UCSD-AML1 (cell line): ENCODE measurements at regions not wholly inside any gene's neighbourhood (a gene's known extent, or its start where the extent isn't known, plus 50 kb on each side); places are given as distances from the start of the nearest gene placed in this dataset.

ENCODE experiments used
- DNase-seq: peaks from one replicate; lab custom pipeline; 2025; ENCODE audit not compliant: unreplicated experiment; lab: John Stamatoyannopoulos, UW

DNA sequence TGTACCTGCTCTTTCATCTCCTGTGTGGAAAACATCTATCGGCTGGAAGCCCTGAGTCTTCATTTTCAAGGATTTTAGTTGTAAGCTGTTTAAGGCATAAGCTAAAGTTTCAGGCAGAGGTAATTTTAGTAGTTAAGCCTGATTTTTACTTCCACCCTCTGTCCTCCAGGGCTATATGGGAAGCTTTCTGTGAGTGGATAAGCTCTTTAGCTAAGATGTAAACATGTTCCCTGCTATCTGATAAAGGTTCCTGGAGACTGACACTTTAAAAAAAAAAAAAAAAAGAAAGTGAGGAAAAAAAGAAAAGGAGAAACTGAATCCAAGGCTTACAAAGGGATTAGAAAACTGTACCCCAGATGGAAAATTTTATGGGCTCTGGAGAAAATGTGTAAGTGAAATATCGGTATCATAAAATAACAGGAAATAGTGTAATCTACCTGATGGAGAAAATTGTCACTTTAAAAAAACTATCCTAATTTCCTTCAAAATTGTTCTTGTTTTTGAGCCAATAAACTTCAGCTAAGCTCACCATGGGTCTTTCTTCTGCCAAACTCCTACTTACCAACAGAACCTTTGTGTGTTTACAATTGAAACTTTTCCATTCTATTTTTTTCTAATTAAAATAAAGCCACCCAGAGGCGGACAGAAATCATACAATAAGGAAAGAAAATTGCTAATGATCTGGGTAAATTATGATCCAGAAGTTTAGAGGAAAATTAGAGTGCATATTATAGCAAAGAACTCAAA is 180.5 kb downstream of the TGFB2 start:
- no peak for DNase-seq

DNA sequence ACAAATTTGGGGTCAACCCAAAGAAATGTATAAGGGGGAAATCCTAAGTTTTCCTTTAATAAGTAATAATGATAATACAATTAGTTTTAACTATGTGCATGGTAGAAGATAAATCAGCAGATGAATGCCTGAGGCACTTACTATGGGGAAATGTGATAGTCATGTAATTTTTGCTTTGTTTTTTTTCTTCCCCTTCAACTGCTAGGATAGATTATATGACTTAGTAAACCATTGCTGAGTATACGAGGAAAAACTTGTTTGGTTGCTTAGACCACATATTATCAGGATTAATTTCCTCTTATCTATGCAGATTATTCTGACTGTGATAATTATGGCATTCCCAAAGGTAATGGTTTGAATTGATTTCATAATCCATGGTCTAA is 181.1 kb downstream of the TGFB2 start:
- DNase-seq = no peak

DNA sequence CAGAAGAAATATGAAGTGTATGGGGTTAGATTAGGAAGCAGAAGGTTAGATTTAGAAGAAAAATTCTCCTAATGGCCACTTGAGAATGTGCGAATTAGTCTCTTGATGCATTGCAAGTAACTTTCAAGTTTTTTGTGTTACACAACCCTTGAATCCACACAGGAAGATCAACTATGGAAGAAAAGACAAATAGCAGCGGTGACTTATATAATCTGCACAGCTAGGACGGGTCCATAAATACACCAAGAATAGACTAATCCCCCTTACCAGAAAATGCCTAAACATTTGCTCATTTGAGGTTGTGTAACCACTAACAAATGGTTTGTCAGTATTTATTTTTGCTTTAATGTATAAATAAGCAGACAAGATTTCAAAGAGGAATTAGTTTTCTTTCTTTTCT is 182.6 kb downstream of the TGFB2 start:
- no peak for DNase-seq

DNA sequence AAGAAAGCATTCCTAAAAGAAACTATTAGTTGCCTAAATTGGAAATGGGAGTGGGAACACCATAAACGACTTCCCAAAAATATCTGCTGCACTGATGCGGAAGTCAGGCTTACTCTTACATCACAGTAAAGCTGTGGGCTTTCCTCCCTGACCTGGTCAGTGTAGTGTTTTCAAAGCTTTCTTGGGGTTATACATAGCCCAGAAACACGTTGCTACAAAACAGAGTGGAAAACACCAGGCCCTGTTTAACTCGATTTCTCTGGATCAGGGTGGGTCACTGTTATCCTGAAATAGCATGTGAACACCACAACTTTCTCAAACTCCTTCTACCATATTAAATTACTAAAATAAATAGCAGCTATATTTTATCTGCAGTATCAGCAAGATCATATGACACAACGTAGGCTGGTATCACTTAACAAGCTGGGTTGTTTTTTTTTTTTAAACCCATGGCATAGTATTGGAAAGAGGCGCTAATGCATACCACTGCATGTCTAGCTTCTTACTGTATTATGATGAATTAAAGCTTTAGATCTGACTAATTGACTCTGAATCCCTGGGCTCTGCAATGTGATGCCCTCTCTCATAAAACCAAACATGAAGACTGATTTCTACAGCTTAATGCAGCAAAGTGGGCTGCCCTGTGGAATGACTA is 184.6 kb downstream of the TGFB2 start:
- no peak for DNase-seq

DNA sequence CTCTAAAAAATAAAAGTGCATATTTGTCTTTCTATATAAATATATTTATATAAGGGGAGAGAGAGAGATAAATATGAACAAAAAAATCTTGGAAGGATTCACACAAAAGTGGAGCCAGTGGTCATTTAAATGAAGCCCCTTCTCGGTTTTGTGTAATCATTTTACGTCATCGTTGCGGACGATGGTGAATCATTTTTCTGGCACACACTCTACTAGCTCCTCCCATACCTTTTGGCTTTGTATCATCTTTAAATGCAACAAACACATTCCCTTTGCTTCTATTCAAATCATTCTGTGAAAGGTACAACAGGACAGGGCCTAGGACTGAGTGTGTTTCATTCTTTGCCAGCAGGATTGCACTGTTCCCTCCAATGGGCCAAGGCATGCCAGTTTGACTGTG is 186.8 kb downstream of the TGFB2 start:
- DNase-seq = no peak

DNA sequence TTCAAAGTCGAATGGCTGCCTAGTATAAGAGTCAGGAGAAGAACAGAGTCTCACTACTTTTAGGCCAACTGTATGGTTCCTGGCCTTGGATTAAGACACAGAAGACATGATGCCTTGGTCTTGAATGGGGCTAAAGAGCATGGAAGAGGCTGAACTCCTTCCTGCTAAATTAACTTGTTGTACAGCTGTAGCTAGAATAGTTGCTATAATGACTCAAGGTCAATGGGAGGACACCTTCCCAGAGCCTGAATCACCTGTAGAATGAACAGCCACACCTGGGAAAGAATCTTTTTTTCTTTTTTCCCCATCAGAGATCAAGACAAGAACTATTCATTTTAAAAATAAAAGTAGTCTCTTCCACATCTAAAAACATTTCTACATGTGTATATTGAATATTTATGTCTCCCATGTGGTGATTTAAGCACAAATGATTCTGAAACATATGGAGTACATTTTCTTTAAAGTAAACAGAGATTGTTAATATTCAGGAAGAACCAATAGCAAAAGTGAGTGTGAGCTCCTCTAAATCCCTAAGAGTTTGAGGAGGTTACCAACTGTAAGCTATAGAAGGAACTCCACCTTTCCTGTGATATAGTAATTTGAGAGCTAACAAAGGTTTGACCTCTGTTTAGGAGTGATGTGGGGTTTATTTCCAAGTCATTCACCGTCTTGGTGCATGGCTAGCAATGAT is 191.3 kb downstream of the TGFB2 start:
- DNase-seq = no peak

DNA sequence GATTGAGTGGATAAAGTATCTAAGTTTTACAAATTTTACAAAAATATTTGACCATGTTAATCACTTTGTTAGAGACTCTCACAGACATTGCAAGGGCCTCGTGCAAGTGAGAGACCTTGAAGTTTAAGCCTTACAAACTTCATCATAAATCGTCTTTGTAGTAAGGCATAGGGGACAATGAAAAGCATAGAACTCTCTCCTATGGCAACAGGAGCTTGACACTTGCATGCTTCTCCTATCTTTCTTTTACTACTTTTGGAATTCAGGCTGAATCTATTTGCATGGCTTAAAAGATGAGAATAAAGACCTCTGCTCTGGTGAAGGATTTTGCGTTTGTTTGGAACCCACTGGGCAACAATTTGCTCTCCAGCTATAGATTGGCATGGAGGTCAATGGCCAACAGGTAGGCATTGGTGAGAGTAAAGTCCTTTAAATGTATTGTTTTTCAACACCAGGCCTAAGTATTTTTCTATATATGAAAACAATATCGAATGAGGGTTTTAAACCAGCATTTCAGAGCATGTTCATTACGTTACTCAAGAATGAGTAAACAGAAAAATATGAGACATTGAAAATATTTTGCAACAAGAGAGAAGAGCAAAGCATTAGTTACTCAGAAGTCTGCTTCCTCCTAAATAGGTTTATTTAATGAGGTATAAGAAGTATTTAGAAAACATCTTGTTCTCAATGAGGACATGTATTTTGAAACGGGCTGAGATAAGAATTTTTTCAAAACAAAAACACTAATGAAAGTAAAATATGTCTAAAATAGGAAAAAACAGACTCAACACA is 192.2 kb downstream of the TGFB2 start:
- no peak for DNase-seq

DNA sequence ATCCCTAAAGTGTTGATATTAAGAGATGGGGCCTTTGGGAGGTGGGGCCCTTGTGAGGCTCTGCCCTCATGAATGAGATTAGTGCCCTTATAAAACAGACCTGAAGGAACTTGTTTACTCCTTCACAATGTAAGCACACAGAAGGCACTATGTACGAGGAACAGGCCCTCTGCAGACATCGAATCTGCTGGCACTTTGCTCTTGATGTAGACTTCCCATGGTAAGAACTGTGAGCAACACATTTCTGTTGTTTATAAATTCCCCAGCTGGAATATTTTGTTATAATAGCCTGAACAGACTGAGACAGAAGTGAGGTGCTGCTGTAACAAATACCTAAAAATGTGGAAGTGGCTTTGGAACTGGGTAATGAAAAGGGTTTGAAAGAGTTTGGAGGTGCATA is 193.2 kb downstream of the TGFB2 start:
- no peak for DNase-seq

DNA sequence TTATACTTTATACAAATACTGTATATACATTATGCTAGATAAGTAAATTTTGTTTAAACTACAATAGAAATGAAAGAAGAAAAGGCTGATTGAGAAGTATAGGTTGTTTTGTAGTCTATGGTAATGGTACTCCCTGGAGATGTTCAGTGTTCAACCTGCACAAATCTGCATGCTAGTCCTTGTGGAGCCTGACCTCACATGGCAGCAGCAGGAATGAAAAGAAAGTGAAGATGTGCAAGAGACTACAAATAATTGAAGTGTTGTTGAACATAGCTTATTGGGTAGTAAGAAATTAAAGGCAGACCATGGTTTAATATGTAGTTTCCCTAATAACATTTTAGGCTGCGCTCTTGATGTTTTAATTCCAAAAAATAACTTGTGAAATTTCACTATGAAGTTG is 201.2 kb downstream of the TGFB2 start:
- no peak for DNase-seq

DNA sequence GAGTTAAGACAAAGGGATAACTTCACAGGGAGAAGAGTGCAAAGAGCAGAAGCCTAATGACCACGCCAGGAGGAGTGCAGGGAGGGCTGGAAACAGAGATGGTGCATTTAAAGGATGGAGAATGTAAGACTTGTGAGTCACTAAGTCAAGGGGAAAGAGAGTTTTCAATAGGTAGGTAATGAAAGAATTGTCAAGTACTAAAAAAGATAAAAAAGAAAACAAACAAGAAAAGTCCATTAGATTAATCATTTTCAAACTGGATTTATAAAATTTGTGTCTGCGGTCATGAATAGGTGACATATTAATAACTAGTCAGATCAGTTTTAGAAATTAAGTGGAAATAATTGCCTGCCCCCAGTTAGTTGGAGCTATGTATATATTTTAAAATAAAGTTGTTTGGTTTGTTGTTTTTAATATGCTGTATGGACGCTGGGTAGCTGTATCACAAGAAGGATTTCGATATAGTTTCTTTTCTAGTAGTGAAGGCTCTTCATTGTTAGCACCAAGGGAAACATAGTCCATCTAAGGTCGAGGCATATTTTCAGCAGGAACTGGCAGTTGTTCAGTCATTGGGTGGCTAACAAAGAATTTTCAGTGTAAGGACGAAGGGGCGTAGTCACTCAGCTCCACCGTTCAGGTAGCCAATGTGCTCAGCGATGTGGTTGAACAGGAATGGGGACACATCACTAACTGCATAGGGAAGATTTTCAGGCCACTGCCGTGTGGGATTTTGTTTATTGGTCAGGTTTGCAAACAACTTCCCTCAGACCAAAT is 203.0 kb downstream of the TGFB2 start:
- DNase-seq = no peak

DNA sequence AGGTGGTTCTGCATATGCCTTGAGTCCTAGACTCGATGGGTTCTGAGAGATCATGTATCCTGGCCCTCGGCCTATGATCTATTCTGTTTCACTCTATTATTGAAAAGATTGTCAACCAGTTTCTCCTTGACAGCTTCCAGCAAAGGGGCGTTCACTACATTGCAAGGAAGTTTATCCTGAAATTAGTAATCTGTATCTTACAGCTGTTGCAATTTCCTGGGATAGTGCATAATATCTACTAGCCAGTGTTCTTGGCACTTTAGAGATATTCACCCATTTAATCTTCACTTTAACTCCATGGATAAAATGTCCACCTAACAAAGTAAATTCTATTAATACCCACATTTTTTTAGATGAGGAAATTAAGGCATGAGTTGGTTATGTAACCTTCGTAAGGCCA is 203.6 kb downstream of the TGFB2 start:
- DNase-seq = no peak

DNA sequence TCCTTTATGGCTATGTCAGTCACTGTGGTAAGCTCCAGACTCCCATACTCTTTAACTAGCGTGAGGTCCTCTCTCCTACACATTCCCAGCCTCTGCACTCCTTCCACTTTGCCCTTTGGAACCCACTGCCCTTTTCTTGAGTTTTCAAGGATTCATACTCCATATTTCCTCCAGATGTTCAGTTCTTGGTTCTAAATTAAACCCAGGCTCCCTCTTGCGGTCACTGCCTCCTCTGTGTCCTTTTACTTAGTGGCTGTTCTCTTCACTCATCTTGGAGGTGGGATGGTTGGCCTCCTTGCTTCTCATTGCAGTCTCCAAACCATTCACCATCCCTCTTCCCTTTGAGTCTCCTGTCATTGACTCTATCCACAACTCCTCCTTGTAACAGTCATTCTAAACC is 208.1 kb downstream of the TGFB2 start:
- DNase-seq = no peak

DNA sequence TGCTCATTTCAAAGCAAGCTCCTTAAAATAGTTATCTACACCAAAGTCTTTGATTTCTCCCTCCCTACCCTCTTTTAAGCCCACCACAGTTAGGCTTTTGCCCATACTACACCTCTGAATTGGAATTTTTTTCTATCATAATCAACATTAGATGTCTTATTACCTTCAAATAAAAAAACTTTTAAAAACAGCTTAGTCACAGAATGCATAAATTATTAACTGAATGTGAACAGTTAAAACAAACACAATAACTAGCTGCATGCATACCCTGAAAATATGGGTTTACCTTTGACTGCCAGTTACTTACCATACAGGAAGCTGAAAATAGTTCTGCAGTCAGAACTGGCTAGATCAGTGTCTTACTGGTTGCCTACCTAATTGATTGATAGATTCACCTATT is 210.9 kb downstream of the TGFB2 start:
- DNase-seq = no peak

DNA sequence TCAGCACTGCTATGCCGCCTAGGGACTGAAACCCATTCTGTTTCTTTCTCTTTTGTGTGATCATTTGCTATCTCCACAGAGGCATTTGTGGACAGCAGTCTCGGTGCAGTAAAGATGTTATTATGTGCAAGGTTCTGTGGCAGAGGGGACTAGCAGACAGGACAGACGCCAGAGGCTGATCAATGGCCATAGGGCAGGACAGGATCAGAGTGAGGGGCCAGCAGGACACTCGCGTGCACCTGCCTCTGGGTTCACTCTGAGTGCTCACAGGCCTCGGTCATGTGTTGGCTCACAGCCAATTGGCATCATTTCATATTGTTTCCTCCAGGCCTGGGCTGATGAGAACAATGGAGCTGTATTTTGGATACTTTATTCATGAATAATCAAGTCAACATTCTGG is 212.6 kb downstream of the TGFB2 start:
- DNase-seq = no peak

DNA sequence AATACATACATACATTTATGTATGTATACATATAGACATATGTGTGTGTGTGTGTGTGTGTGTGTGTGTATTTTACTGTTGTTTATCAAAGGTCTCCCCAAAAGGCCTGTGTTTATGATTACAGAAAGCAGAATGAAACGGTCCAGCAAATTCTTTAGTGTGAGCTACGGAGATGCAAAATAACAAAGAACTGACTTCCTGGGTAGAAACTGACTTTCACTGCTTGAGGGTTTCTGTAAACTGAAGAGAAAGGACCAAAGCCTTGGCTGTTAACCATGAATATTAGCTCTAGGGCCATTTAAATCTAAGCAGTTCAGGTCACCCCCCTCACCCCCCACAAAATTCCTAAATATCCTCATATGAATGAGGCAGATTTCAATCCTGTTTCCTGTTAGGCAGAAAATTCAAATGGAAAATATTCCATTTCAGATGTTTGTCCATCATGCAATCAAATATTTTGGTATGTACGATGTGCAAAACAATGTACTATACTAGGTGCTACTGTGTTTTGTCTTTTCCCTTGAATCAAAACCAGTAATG is 213.2 kb downstream of the TGFB2 start:
- no peak for DNase-seq

DNA sequence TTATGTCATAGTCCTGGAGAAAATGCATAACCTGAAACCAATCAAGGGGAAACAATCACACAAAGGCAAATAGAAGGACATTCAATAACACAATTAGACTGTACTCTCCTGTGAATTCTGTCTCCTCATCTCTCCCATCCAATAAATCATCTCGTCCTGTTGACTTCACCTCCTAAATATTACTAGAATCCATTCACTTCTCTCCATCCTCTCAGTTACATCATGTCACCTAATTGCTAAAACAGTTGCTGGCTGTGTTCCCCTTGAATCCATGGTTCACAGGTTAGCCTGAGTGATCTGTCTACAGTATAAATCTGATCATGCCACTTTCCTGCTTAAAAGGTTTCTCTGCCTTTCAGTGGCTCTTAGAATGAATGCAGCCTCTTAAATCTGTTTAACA is 220.2 kb downstream of the TGFB2 start:
- DNase-seq = no peak

DNA sequence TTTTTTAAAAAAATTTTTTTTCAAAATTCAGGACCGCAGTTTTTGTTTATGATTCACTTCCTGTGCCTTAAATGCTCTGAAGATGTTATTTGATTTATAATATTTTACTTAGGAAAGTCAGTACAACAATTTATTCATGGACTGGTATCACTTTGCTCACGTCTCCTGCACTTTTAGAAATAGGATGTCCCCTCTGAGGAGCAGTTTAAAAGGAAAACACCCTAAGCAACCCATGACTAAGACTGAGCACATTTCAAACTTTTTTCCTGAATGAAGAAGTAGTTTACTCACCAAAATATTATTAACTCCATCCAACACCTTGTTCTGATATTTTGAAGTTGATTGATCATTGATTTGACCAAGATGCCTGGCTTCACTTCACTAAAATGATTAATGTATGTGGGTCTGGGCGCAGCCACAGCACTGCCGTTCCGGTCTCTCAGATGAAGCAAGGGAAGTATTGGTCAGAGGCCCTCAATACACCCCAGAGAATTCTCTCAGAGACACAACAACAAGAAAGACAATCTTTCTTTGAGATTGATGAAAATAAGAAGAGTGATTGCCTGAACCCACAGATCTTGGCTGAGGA is 223.9 kb downstream of the TGFB2 start:
- DNase-seq = no peak

DNA sequence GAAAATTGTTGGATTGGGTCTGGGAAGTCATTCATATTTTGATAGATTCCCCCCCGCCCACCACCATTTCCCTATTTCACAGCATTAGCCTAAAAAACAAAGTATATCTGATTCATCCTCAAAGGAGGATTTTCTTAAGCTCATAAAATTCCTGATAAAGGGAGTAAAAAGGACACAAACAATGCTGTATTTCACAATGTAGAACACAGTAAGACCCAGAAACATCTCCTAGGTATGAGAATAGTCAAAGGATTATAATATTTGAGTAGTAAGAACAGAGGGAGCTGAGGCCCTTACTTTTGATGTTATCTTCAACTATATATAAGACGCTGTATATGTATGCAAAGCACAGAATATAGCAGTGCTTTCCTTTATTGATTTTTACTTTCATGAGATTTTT is 225.3 kb downstream of the TGFB2 start:
- DNase-seq = no peak

DNA sequence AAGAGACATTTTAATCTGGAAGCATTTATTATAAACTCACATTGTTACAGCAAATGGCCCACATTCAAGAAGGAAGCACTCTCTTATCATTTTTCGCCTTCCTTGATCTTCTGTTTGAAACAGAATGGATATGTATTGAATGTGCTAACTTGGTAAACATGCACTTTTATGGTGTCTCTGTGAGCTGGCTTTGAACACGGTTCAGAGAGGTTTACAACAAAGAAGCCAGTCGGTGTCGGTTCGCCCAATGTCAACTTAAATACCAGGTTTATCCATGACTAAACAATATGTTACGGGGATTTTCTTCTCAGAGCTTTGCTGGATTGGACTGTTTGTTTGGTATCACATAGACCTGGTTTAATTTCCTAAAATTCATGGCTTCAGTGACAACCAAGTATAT is 226.4 kb downstream of the TGFB2 start:
- DNase-seq = no peak

DNA sequence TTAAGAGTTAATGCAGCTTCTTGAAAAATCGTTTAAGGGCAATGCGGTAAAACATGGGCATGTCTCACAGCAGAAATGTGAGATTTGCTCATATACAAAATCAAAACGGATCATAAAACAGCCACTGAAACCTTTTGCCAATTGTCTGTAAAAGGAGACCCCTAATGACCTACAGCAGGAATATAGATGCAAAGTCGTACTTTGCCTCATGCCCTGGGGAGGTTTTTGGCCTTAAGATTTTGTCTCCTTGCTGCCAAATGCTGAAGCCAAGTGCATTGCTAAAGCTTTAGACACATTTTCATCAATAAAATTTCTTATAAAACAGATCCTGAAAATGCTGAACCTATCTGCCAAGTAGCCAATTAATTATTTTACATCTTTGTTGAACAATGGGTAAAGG is 226.9 kb downstream of the TGFB2 start:
- no peak for DNase-seq
